ENCODE measurements at regions not wholly inside any gene's neighbourhood (a gene's known extent, or its start where the extent isn't known, plus 50 kb on each side); places are given as distances from the start of the nearest gene placed in this dataset.
"Not testable (repeated sequence)": the region's sequence is repeated elsewhere in the genome, so short reads cannot be mapped to it uniquely, and the experiment has no call there.

GRCh38 chr9:129556491-129557191, 64.3 kb downstream of the C9orf50 start:
- DNase-seq (ENCODE audit: low read depth) = no peak
- TF ChIP-seq, protein P1, sequence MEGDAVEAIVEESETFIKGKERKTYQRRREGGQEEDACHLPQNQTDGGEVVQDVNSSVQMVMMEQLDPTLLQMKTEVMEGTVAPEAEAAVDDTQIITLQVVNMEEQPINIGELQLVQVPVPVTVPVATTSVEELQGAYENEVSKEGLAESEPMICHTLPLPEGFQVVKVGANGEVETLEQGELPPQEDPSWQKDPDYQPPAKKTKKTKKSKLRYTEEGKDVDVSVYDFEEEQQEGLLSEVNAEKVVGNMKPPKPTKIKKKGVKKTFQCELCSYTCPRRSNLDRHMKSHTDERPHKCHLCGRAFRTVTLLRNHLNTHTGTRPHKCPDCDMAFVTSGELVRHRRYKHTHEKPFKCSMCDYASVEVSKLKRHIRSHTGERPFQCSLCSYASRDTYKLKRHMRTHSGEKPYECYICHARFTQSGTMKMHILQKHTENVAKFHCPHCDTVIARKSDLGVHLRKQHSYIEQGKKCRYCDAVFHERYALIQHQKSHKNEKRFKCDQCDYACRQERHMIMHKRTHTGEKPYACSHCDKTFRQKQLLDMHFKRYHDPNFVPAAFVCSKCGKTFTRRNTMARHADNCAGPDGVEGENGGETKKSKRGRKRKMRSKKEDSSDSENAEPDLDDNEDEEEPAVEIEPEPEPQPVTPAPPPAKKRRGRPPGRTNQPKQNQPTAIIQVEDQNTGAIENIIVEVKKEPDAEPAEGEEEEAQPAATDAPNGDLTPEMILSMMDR (conservative IDR thresholded peaks at IDR 0.05; ENCODE audit: low read length) = no peak
- no peak overlapping the region for H3K4me3 ChIP-seq (ENCODE audit: low read length)

- no peak overlapping the region for H3K4me3 ChIP-seq (ENCODE audit: low read length)
- no peak for DNase-seq (ENCODE audit: low read depth)
- TF ChIP-seq, protein P1 (conservative IDR thresholded peaks at IDR 0.05; ENCODE audit: low read length) = no peak
These were observed 65.2 kb downstream of the C9orf50 start for GRCh38 chr9:129555512-129556215.

DNA sequence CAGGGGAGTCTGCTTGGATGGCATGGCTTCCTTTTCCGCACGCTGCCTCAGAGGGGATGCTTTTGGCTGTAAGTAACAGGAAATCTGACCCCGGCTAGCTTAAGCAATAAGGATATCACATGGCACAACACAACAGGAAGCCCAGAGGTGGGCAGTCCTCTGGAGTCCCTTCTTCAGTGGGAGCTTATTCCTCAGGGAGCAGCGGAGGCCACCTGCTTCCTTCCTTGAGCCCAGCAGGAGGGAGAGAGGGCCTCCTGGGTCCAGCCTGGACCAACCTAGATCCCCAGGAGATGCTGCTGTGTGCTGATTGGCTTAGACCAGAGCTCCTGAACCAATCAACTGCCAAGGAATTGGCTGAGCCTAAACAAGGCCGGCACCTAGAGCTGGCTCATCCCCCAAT, 66.3 kb downstream of the C9orf50 start:
- no peak for DNase-seq (ENCODE audit: low read depth)
- TF ChIP-seq, protein P1 (conservative IDR thresholded peaks at IDR 0.05; ENCODE audit: low read length) = no peak
- no peak overlapping the region for H3K4me3 ChIP-seq (ENCODE audit: low read length)

- DNase-seq (ENCODE audit: low read depth) = no peak
- no peak overlapping the region for H3K4me3 ChIP-seq (ENCODE audit: low read length)
- TF ChIP-seq, protein P1 (conservative IDR thresholded peaks at IDR 0.05; ENCODE audit: low read length) = no peak
These were observed 67.6 kb downstream of the C9orf50 start for GRCh38 chr9:129553277-129553676.

- no peak overlapping the region for H3K4me3 ChIP-seq (ENCODE audit: low read length)
- TF ChIP-seq, protein P1 (conservative IDR thresholded peaks at IDR 0.05; ENCODE audit: low read length) = no peak
- DNase-seq (ENCODE audit: low read depth) = no peak
These were observed 68.8 kb downstream of the C9orf50 start for GRCh38 chr9:129552064-129552463.

DNA sequence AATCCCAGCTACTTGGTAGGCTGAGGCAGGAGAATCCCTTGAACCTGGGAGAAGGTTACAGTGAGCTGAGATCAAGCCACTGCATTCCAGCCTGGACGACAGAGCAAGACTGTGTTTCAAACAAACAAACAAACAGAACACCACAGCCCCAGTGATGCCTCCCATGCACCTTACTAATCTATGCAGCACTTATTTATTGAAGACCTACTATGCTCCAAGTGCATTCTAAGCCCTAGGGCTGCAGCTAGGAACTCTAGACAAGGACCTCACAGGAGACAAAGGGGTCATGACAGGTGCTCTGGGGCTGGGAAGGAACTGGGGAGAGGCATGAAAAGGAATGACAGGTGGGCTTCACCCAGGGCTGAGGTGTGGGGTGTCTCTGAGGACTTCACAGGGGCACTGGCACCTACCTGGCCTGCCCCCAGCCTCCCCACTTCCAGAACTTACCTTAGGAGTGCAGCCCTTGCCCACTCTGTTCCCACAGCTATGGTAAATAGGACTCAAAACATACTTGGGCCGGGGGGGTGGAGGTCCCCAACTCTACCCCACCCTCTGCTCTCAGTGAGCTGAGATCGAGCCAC, 69.4 kb downstream of the C9orf50 start:
- TF ChIP-seq, protein P1 (conservative IDR thresholded peaks at IDR 0.05; ENCODE audit: low read length) = no peak

GRCh38 chr9:129550977-129551376, 69.9 kb downstream of the C9orf50 start:
- not testable (repeated sequence) for H3K4me3 ChIP-seq (ENCODE audit: low read length); DNase-seq (ENCODE audit: low read depth)

More for the DNA sequence above, 69.4 kb downstream of the C9orf50 start:
- H3K4me3 ChIP-seq (ENCODE audit: low read length) = no peak overlapping the region
- no peak for DNase-seq (ENCODE audit: low read depth)
